Epithelial cell of esophagus (primary cell): ENCODE measurements at regions not wholly inside any gene's neighbourhood (a gene's known extent, or its start where the extent isn't known, plus 50 kb on each side); places are given as distances from the start of the nearest gene placed in this dataset.

Experiments used
- DNase-seq: peaks from one replicate; pipeline ENCODE4 v3.0.0; 2010; ENCODE audit warnings: low read depth
- H3K4me3 ChIP-seq: 2 replicates; pipeline ENCODE4 v1.5.1; 2011; ENCODE audit warnings: mild to moderate bottlenecking, low read length, control low read depth
- TF ChIP-seq, protein P1 (sequence below): IDR thresholded peaks from 2 replicates; pipeline ENCODE4 v1.5.1; 2011; ENCODE audit warnings: low read depth, mild to moderate bottlenecking, low read length, control low read depth, inconsistent platforms; ENCODE audit not compliant: insufficient read depth; ENCODE audit errors: missing control alignments

DNA sequence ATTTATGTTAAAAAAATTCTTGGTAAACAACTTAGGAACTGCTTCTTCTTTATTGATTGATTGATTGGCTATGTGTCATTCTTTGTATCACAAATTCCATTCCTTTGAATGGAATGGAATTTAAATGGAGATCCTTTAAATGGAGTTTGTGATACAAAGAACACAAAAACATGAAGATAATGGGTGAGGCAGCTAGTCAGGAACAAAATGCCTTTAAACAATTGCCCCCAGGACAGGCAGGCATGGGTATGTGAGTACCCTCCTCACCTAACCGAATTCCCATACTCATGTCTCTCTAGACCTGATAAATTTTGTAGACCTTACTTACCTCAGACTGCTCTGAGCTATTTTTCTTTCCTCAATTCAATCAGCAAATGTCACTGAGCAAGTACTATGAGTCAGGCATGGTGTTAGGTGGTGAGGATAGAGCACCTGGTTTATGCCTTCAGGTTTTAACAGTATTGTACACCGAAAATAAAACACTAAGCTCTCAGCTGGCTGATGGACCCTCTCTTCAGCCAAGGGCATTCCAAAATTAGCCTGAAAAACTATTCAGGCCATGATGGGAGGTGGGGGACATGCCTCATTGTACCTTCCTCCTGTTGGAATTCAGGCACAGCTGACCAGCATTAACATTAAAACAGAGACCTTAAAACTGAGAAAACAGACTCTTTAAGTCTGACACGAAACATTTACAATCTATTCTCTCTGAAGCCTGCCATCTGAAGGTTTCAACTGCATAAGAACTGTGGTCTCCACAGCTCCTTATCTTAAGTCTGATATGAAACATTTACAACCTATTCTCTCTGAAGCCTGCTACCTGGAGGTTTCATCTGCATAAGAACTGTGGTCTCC is 58.9 kb downstream of the OLFML3 start:
- TF ChIP-seq, protein P1, sequence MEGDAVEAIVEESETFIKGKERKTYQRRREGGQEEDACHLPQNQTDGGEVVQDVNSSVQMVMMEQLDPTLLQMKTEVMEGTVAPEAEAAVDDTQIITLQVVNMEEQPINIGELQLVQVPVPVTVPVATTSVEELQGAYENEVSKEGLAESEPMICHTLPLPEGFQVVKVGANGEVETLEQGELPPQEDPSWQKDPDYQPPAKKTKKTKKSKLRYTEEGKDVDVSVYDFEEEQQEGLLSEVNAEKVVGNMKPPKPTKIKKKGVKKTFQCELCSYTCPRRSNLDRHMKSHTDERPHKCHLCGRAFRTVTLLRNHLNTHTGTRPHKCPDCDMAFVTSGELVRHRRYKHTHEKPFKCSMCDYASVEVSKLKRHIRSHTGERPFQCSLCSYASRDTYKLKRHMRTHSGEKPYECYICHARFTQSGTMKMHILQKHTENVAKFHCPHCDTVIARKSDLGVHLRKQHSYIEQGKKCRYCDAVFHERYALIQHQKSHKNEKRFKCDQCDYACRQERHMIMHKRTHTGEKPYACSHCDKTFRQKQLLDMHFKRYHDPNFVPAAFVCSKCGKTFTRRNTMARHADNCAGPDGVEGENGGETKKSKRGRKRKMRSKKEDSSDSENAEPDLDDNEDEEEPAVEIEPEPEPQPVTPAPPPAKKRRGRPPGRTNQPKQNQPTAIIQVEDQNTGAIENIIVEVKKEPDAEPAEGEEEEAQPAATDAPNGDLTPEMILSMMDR: no peak
- H3K4me3 ChIP-seq: no peak overlapping the region
- DNase-seq: peak; percentile 46
